Skin of body (tissue), 1 donor: ENCODE measurements at regions not wholly inside any gene's neighbourhood (a gene's known extent, or its start where the extent isn't known, plus 50 kb on each side); places are given as distances from the start of the nearest gene placed in this dataset.

Experiments used
- DNase-seq: peaks from one replicate; lab custom pipeline; 2025; lab: John Stamatoyannopoulos, UW

DNA sequence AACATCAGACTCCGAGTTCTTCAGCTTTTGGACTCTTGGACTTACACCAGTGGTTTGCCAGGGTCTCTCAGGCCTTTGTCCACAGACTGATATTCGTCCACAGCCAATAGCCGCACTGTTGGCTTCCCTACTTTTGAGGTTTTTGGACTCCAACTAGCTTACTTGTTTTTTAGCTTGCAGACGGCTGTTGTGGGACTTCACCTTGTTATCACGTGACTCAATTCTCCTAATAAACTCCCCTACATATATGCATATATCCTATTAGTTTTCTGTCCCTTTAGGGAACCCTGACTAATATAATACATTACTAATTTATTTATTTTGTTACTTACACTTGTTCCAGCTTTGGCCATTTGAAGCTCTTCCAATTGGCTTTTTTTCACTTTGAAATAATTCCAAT lies 311.3 kb downstream of the BMP2 start:
- DNase-seq = no peak

DNA sequence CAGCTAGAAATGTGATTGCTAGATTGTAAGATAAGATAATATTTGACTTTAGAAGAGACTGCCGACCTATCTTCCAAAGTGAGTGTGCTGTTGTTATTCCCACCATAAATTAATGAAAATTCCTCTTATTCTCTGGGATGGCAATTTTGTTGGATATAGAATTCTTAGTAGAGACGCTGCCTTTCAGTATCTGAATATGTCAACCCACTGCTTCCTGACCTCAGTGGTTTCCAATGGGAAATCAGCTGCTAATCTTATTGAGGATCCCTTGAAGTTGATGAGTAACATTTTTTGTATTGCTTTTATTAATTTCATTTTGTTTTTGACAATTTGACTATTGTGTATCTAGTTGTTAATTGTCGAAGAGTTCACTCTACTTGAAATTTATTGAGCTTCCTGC lies 313.0 kb downstream of the BMP2 start:
- no peak for DNase-seq

DNA sequence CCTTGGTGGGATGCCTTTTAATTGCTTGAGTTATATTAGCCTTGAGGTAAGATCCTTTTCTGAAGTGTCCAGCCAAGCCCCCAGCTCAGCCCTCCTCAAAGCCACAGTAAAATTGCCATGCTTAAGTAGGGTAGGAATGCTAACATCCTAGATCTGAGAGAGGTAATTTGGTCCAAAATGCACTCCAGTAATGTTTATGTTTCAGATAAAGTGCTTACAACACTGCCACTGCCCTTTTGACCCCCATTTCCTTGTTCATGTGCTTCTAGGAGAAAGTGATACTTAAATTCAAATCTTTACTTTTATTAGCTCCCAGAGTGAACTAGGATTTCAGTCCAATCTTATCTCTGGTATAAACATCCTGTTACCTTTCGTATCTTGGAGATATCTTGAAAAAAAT lies 318.0 kb downstream of the BMP2 start:
- no peak for DNase-seq

DNA sequence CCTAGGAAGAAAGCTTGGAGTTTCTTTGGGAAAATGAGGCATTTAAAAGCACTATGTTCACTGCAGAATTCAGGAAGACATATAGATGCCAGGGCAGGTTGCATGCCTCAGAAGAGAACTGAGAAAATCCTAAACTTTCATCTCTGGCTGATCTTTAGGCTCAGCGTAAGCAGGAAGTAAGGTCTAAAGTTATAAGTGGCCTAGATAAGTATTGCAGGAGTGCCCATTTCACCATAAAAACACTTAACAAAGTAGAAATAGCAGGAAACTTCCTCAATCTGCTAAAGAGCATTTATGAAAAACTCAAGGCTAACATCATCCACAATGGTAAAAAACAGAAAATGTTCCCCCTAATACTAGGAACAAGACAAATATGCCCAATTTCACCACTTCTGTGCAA lies 320.3 kb downstream of the BMP2 start:
- no peak for DNase-seq

DNA sequence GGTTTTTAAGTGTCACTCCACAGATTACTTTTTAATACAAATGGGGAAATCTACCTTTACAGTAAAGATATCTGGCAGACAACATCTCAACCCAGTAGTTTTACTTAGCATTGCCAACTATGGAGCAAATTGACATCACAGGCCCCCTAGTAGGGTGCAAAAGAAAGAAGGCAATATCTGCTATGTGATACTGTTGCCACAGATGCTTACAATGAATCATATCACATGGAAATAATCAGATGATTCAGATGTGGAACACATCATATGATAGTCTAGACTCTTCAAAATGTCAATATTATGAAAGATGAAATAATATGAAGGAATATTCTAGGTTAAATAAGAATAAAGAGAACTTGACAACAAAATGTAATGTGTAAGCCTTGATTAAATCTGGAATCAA lies 322.5 kb downstream of the BMP2 start:
- no peak for DNase-seq

DNA sequence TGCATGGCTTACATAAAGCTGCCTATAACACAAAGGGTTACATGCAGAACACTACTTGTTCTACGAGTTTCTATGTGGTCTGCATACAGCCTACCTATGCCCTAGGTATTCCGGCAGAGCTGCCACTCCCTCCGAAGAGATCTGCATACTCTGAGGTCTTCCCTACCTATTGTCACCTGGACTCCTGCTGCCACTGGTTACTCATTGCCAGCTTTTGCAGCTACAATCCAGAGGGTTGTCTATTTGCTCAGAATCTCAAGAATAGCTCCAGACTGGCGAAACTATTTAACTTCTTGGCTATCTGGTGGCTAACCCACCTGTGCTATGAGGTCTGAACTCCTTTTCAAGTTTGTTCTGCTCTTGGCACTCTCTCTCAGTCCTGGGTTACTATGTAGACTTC lies 323.3 kb downstream of the BMP2 start:
- no peak for DNase-seq

DNA sequence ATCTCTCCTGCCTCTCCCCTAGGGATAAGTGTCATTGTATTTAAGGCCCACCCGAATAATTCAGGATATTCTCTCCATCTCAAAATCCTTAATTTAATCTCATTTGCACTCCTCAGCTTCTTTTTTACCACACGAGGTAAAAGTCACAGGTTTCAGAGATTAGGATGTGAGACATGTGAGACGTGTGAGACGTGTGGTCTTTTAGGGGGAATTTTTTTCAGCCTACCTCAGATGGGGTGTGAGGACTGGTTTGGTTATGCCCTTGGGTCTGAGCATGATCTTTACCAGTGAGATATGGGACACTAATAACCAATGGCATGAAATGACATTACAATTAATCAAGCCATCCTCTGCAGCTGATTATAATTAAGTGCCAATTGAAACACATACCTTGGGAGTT lies 324.2 kb downstream of the BMP2 start:
- DNase-seq = no peak

DNA sequence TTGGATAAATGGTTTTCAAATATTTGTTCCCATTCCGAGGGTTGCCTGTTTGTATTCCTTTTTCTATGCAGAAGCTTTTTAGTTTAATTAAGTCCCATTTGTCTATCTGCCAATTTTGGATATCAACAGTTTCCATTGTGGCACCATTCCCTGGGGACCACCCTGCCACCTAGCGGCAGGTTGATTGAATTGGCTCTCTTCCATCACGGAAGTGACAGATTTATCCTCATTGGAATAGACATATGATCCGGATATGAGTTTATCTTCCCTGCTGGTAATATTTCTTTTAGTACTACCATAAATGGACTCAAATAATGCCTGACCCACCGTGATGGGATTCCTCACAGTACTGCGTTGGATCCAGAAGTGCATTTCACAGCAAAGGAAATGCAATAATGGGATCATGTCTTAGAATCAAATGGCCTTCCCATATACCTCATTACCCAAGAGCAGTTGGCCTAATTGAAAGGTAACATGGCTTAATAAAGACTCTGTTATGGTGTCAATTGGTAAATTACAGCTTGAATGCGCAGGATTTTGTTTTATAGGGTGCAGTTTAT lies 327.0 kb downstream of the BMP2 start:
- DNase-seq = no peak

DNA sequence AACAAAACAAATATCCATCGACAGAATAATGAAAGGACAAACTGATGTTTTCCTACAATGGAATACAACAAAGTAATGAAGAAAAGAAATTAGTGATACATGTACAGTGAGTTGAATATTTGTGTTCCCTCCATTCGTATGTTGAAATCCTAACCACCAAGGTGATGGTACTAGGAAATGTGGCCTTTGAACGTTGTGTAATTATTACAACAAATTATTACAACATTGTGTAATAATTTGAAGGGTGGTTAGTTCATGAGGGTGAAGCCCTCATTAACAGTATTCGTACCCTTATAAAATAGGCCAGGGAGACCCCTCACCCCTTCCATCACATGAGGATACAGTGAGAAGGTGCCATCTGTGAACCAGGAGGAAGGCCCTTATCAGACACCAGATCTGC lies 339.4 kb downstream of the BMP2 start:
- DNase-seq = no peak

DNA sequence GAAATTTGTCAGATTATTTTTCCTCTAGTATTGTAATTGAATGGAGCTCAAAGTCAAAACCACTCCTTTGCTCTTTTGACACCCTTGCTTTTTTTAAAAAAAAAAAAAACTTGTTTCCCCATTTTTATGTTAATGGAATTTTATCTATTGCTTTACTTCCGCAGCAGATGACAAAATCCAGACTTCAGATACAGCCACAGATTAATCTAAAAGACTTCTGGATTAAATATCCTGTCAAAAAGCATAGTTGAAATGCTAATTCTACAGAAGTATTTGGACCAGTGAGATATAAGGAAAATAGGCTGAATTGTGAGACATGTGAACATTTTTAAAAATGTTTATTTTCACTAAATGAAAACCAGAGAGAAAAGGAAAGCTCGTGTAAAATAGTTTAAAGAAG lies 341.4 kb downstream of the BMP2 start:
- DNase-seq = no peak

DNA sequence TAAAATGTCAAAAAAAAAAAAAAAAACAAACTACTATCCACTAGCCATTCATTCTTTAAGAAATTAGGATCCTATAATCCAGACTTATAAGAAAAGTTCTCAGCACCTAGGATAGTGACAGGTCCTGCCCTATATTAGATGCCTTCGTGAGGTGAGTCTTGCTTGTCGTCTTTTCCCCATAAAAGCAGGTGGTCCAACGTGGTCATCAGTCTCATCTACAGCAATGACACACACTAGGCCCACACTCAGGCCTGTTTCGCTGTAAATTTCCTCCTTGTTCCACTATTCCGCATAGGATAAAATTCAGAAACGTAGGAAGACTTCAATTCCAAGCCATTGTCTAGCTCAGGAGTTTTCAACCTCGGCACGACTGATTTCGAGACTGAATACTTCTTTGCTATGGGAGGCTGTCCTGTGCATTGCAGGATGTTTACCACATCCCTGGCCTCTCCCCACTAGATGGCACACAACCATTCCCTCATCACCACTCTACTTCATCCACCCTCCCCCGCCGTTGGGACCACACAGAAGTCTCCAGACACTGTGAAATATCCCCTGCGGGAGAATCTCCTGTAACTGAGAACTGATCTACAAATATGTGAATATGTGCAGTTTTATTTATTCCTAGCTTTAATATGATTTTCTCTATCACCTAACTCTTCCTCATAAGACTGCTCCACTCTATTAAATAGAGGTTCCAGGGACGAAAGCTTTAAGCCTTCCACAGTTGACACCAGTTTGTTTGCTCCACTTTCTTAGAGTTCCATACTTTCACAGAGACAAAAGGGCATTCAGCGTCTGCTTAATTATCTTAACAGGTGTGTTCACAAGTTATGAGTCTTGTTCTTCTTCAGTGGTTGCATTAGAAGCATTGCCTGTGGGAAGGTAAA lies 346.3 kb downstream of the BMP2 start:
- DNase-seq = no peak

DNA sequence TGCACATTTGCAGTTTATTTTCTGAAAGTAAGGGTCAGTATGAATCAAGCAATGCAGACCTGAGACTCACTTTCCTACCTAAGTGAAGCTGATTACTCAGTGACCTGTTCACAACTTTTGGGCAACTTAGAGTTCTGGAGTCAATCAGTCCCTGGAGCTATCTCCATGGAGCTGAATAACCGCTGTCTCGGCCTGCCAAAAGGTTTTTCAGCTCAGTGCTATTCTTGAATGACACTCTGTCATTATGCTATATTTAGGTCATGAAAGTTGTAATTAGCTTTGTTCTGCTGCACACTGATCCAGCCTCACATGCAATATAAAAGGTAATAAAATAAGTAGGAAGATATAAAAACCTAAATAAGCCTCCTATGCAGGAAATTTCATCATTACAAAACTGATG lies 356.0 kb downstream of the BMP2 start:
- DNase-seq = no peak

DNA sequence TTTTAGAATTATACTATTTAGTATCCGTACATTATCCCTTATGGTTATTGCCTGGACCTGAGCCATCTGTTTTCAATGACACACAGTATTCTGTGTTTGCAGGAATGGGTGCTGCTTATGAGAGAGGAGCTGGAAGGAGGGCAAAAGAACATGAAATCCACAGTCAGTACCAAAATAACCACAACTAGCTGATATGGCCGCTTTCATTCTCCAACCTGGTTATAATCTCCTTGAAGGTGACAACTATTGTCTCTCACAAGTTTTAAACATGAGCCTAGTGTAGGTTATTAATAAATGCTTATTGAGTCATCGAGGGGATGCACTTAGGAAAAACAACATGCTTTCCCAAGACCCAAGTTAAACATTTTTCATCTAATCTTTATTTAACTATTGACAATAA lies 356.6 kb downstream of the BMP2 start:
- DNase-seq = no peak

DNA sequence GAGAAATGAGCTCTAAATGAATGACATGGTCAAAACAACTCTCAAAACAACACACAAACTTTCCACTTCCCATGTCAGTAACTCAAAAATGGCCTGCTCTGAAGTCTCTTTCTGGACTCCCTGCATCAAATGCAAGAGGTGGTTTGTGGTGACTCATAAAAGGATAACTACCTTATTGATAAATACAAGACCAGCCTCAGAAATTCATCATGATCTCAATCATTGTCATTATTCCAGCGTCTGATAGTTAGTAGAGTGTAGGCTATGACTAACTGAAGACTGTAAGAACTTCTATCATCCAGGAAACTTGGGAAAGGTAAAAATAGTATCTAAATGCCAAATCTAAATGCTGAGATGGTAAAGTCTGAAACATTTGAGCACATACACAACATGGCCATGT lies 369.4 kb downstream of the BMP2 start:
- no peak for DNase-seq

DNA sequence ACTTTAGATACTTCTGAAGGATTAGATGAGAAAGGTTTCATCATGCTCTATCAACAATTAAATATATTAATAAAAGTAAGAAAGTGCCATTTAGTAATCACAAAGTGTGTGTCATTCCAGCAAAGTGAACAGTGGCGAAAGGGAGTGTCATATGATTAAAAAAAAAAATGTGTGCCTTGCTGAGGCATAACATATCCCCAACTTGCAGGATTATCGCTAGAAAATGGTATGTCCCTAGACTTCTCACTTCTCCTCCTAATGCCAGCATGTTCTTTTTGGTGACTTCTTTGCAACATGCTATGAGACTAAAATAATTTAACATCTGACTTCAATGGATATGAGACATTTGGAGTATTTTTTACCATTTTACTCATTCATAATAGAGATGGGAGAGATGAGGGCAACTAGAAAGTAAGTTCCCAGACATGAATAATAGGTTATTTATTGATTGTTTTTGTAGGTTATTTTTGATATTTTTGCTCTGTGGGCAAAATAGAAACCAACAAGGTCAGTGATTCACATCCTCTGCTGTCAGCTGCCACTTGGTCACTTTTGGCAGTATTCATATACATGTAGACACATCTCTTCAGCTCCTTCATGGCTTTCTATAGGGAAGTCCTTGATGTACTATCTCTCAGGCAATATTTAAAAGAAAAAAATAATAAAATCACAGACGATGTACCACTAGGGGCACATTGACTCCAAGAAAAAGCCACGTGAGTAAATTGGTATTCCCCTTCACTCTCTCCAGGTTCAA lies 370.1 kb downstream of the BMP2 start:
- no peak for DNase-seq

DNA sequence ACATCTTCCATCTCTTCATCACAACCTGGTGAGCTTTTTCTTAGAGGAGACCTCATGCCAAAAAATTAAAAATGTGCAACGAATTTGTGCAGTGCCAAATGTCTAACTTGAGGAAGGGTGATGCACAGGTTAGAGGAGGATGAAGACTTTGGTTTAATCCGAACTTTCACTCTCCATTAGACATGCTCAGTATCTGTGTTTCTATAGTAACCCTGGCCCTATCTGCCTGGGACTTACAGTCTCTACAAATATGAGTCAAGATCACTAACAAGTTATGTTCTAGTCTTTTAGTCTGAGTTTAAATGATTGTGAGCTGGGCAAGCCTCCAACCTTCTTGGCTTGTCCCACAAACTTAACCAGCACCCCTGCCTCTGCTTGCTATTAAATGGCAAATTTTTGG lies 377.0 kb downstream of the BMP2 start:
- no peak for DNase-seq

DNA sequence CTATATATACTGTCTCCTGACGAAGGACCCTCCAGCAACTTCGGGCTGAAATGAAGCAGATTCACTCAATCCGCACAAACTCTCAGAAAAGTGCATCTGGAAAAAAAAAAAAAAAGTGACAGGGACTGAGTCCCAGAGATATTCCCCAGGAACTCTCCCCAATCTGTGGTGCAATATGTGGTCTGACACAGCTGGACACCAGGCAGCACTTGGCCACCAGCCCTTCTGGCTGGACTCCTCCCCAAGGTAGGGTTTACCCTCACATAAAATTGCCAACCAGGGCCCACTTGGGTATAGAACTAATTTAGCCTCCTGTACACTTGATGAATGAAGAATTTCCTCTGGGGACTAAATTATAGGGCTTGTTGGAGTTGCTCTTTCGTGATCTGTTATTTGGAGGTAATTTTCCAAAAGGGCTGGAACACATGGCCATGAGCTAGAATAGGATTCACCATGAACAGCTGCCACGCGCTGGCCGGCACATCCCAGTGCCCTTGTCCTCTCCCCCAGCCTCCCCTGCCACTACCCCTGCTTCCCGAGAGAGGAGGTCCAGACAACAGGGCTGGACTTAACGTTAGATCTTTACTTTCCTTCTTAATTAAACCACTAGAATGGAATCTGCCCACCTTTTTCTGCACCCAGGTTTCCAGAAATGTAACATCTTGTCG lies 379.2 kb downstream of the BMP2 start:
- DNase-seq = no peak

DNA sequence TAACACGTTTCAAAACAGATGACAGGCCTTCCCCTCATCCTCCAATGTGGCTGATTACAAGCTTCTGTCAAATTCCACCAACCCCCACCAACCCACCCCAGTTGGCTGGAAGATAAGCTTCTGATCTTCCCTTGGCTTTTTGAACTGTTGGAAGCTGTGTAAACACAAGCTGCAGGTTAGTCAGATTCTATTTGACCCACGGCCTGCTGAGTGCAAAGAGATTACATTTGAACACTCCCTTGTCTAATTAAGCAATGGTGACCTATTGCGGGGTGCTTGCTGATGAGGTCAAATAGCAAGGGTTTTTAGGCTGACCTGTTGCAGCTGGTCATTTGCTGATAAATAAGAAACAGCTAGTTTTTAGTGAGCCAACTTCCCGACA lies 379.7 kb downstream of the BMP2 start:
- no peak for DNase-seq

DNA sequence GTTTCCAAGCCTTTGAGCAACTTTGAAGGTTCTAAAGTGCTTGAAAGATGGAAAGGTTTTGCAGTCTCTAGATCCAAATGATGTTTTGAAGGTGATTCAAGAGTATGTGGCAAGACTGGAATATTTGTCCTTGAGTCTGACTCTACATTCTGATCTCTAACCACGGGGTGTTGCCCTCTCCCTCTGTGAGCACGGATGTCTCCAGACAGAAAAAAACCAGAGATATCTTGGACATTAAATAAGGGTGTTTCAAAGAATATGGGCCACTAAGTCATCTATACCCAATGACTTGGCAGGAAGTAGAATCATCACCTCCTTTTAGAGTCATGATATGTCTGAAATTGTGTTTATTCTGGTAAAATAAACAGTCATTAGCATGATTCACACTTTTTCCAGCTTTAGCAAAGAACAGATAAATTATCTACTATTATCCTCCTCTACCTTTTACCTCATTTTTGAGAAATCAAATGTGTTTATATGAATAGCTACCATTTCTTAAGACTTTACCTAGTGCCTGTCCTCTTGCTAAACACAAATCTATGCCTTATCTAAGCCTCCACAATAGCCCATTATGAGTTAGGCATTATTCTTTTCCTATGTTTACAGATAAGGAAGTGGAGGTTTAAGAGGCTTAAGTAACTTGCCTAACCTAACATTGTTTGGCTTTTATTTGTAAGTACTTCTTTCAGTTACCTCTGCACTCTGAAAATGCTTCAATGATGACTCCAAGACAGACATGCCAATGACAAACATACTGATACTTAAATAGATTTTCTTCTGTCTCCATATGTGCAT lies 384.4 kb downstream of the BMP2 start:
- DNase-seq = no peak

DNA sequence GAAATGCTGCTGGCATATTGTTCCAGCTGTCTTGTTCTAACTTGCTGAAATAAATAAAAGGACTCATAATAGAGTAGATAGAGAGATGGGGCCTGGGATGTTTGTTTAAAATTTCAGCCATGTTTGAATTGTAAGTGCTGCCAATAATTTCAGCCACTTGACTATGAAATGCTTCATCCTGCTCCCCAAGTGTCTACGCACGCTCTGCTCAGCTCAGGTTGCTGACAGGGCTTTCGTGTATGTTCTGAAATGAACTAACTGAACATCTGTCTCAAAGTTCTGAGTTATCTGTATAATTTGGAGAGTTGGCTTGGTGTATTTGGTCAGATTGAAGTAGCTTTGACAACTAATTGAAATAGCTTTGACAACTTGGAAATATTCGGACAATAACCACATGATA lies 387.8 kb downstream of the BMP2 start:
- no peak for DNase-seq

DNA sequence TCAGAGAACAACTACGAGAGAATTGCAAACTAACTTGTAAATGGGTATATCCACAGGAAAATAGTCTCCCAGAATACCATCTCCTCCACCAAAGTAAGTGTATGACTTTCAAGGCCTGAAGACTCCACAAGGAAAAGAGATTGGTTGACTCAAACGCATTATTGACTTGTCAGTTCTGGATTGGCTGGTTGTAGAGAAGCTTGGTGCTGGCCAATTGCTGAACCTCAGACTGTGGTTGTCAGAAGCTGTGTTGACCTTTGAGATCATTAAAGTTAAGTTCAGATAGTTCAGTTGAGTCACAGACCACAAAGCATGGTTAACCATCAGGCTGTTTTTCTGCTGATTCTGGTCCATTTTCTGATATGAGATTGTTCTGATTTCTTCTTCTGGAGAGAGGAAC lies 388.3 kb downstream of the BMP2 start:
- DNase-seq = no peak
